ENCODE measurements at regions not wholly inside any gene's neighbourhood (a gene's known extent, or its start where the extent isn't known, plus 50 kb on each side); places are given as distances from the start of the nearest gene placed in this dataset.

DNA sequence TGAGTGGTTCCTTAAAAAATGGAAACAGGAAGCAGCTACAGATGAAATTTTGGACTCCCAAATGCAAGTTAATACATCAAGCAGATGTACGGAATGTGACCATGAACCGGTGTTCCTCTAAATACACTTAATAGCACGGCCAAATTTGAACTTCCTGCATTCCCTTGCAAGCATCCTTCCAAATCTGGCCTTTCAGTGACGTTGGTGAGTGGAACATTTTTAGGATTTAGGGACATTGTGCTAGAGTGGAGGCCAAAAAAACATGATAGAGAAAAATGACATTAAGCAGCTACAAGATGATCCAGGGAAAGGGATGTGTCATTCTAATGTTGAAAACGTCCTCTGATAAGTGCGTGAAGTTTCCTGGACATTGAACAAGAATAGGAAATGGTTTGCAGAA lies 62.1 kb downstream of the CTAGE1 start:
- Mint-ChIP-seq H3K27ac (ENCODE audit: unreplicated experiment) (no peak overlapping the region), H3K4me3 (ENCODE audit: unreplicated experiment) (no peak overlapping the region)

DNA sequence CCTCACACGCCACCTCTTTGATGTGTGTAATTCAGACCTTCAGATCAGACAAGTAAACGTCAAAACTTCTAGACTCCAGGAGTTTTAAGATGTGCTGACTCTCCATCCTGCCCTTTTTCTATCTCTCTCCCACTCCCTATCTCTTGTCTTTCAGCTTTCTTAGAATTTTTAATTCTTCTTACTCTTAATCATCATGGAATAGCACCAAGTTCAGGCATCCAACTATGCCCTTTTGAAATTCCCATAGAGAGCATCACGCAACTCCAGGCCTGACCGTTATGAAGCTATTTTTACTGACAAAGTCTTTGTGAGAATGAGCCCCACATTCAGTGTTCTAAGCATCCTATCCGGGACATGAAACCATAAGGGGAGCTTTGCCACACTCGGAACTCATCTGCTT lies 62.6 kb downstream of the CTAGE1 start:
- Mint-ChIP-seq H3K36me3 (ENCODE audit: low read depth) (peaks cover 2% of the 10 kb centered on the region), H3K27me3 (ENCODE audit: low read depth) (peaks cover 23% of the 10 kb centered on the region), H3K27ac (ENCODE audit: unreplicated experiment) (no peak overlapping the region), H3K9me3 (ENCODE audit: low read depth) (peaks cover 5% of the 10 kb centered on the region), H3K4me1 (ENCODE audit: low read depth) (no peaks in the 10 kb centered on the region), H3K4me3 (ENCODE audit: unreplicated experiment) (no peak overlapping the region)
- TF ChIP-seq, protein P1, sequence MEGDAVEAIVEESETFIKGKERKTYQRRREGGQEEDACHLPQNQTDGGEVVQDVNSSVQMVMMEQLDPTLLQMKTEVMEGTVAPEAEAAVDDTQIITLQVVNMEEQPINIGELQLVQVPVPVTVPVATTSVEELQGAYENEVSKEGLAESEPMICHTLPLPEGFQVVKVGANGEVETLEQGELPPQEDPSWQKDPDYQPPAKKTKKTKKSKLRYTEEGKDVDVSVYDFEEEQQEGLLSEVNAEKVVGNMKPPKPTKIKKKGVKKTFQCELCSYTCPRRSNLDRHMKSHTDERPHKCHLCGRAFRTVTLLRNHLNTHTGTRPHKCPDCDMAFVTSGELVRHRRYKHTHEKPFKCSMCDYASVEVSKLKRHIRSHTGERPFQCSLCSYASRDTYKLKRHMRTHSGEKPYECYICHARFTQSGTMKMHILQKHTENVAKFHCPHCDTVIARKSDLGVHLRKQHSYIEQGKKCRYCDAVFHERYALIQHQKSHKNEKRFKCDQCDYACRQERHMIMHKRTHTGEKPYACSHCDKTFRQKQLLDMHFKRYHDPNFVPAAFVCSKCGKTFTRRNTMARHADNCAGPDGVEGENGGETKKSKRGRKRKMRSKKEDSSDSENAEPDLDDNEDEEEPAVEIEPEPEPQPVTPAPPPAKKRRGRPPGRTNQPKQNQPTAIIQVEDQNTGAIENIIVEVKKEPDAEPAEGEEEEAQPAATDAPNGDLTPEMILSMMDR (IDR thresholded peaks at IDR 0.05) = no peak
- no peak for DNase-seq (ENCODE audit: low spot score)

More for the DNA sequence above, 62.1 kb downstream of the CTAGE1 start:
- Mint-ChIP-seq H3K9me3 (ENCODE audit: low read depth) (peaks cover 5% of the 10 kb centered on the region), H3K36me3 (ENCODE audit: low read depth) (peaks cover 2% of the 10 kb centered on the region), H3K4me1 (ENCODE audit: low read depth) (no peaks in the 10 kb centered on the region), H3K27me3 (ENCODE audit: low read depth) (peaks cover 23% of the 10 kb centered on the region)
- TF ChIP-seq, protein P1 (IDR thresholded peaks at IDR 0.05) = no peak
- DNase-seq (ENCODE audit: low spot score) = no peak

DNA sequence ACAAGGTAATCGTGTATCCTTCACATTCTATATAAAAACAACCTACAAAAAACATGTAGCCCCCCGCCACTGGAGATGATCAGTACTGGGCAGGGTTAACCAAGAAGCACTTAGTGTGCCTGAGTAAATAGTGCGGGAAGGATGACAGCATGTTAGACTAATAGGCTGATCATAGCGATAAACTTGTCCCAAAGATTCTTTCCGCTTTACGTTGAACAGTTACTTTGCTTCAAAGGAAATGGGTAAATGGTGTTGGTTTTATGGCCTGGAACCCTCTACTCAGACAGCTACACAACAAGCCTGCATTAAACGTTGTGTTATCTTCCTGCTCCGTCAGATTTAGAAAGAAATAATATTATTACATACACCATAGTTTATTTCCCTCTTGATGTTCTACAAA lies 67.7 kb downstream of the CTAGE1 start:
- Mint-ChIP-seq H3K4me1 (ENCODE audit: low read depth) (peaks cover 40% of the 10 kb centered on the region), H3K27ac (ENCODE audit: unreplicated experiment) (no peak overlapping the region), H3K9me3 (ENCODE audit: low read depth) (peaks cover 5% of the 10 kb centered on the region), H3K27me3 (ENCODE audit: low read depth) (peaks cover 13% of the 10 kb centered on the region), H3K4me3 (ENCODE audit: unreplicated experiment) (no peak overlapping the region), H3K36me3 (ENCODE audit: low read depth) (peaks cover 2% of the 10 kb centered on the region)
- TF ChIP-seq, protein P1 (IDR thresholded peaks at IDR 0.05) = no peak
- DNase-seq (ENCODE audit: low spot score) = no peak

DNA sequence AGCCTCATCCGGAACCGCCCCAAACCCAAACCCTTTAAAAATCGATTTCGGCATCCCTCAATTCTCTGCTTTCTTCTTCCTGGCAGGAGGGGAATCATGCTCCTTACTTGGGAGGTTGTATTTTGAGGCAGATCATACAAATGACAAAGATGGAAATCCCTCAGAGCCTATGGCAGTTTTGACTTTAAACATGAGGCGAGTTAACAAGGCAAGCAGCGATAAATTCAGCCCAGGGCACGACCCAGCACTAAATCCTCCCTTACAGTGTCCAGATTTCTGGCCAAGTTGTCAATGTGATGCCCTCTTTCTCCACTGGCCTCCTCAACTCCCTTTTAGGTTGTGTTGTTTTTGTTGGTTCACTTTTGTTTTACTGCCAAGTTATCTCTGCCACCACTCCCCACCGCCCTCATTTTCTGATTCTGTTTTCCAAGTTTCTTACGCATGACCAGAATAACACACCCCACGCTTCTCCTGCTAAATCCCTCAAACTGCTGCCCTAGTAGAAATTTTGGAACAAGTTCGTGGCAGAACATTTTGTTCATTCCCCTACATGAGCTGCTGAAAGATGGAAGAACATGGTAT lies 68.3 kb downstream of the CTAGE1 start:
- no peak overlapping the region for H3K27ac Mint-ChIP-seq (ENCODE audit: unreplicated experiment)

DNA sequence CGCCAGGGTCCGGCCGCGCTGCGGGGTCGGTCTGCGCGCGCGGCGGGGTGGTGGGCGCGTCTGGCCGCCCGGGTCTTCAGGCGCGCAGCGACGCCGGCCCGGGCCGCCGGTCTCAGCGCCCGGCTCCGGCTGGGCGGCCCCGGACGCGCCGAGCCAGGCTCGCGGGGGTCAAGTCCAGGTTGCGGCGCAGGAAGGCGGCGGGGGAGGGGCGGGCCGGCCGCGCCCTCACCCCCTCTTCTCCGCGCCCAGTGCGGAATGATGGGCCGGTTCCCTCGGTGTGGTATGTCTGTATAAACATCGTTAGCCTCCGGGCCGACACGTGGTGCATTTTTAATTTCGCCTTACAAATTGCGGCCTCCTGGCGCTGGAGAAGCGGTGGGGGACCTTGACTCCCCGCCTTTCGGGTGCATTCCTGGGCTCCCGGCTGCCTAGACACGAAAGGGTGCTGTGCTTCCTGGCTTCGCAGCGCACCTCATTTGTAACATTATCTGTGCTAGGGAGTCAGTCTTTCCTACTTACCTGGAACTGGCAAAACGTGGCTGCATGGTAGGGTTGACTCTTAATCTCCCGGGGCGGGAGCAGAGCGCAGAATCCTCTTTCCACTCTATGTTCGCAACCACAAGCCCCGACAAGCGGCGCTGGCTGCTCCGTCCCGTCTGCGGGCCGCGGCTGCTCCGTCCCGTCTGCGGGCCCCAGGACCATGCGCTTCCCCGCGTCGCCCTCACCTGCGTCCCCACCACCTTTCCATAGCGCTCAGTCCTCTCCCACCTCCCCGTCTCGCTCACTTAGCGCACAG lies 69.0 kb downstream of the CTAGE1 start:
- Mint-ChIP-seq H3K27ac (ENCODE audit: unreplicated experiment) (no peak overlapping the region), H3K9me3 (ENCODE audit: low read depth) (peaks cover 5% of the 10 kb centered on the region), H3K4me3 (ENCODE audit: unreplicated experiment) (peak overlapping the region; percentile 75), H3K27me3 (ENCODE audit: low read depth) (peaks cover 7% of the 10 kb centered on the region), H3K4me1 (ENCODE audit: low read depth) (peaks cover 40% of the 10 kb centered on the region), H3K36me3 (ENCODE audit: low read depth) (peaks cover 2% of the 10 kb centered on the region)
- TF ChIP-seq, protein P1 (IDR thresholded peaks at IDR 0.05) = no peak
- no peak for DNase-seq (ENCODE audit: low spot score)

More for the DNA sequence above, 68.3 kb downstream of the CTAGE1 start:
- peaks cover 11% of the 10 kb centered on the region for H3K27me3 Mint-ChIP-seq (ENCODE audit: low read depth)
- H3K36me3 Mint-ChIP-seq (ENCODE audit: low read depth) = peaks cover 2% of the 10 kb centered on the region
- no peak for DNase-seq (ENCODE audit: low spot score)
- peaks cover 40% of the 10 kb centered on the region for H3K4me1 Mint-ChIP-seq (ENCODE audit: low read depth)
- H3K4me3 Mint-ChIP-seq (ENCODE audit: unreplicated experiment) = peak overlapping the region; percentile 75
- H3K9me3 Mint-ChIP-seq (ENCODE audit: low read depth) = peaks cover 5% of the 10 kb centered on the region
- TF ChIP-seq, protein P1 (IDR thresholded peaks at IDR 0.05) = no peak
